Midbrain (tissue), 1 donor: ENCODE measurements at regions not wholly inside any gene's neighbourhood (a gene's known extent, or its start where the extent isn't known, plus 50 kb on each side); places are given as distances from the start of the nearest gene placed in this dataset.
"Not testable (repeated sequence)": the region's sequence is repeated elsewhere in the genome, so short reads cannot be mapped to it uniquely, and the experiment has no call there.

Experiments
- DNase-seq: peaks from one replicate; lab custom pipeline; 2025; lab: John Stamatoyannopoulos, UW

DNA sequence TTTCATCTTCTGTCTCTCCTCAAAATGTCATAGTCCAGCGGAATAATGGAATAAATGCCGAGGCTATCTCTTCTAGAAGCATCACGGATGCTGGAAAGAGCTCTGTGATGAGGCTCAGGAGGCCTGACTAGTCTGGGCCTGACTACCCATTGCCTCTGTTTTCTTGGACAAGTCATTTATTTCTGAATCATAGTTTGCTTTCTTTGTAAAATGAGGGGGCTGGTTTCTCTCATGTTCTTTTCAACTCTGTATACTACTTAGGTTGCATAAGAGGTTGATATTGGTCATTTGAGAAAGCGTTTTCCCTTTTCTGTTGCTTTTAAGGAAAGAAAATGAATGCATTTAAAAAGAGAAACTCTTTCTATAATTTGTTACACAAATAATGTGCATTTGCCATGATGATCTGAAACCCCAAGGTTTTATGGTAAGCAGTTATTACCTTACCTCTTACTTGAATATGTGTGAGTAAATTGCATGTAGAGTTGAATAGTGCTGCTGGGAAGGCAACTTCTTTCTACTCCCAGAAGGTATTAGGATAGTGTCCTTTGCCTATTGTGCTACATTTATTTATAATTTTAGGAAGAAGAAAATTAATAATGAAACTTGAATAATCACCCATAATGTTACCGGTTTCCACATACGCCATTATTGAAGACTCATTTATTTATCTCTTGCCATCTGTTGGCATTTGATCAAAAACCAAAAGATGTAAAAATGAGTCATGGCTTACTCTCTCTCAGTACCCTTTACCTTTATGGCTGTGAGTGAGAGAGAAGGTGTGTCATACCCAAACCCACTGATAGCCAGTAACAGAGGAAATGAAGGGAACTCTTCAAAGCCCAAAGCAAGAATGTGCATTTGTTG lies 179.1 kb downstream of the FASLG start:
- no peak for DNase-seq

DNA sequence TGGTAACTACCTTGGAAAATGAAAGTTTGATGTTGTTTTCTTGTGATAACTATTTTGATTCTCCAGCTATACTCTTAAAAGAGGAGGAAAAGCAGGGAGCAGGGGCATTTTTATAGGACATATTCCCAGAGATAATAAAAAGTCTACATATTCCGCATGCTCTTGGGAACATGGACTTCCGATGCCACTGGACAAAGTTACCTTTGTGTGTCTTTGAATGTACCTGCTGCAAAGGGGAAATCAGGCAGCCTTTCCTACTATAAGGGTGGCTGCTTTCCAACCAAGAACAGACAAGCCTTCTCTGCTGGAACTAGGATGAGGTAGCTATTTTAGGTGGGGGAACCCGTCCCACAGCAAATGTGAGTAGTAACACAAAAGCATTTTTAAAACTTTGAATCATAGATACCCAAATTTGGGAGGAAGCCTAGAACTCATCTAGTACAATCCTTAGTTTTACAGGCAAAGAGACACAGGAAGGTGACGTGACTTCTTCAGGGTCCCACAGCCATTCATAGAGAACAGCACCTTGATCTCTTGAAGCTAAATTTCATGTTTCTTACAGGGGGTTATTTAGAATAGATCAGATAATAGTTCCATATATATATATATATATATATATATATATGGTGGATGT lies 179.9 kb downstream of the FASLG start:
- no peak for DNase-seq

DNA sequence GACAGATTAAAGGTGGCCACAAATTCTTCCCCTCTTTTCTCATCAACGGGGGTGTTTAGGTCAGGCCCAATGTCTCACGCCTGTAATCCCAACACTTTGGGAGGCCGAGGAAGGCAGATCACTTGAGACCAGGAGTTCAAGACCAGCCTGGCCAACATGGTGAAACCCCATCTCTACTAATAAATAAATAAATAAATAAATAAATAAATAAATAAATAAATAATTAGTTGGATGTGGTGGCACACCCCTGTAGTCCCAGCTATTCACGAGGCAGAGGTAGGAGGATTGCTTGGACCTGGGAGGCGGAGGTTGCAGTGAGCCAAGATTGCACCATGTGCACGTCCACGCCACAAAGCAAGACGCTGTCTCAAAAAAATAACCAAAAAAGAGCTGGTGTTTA lies 180.7 kb downstream of the FASLG start:
- not testable (repeated sequence) for DNase-seq

DNA sequence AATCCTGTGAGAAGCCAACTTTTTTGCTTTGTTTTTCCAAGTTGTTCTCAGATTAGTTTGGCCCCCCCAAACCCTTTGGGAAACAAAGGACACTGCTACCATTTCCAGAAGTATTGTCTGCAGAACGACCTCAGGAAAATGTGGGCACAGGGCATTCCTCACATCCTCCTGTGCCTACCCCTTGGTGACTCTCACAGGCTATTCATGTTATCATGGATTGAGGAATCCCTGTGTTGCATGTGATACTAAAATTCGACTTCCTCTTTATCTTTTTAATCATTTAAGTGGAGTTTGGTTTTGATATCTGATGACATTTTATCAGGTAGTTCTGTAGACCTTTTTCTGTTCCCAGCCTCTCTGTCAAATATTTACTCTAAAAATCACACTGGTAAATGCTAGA lies 184.5 kb downstream of the FASLG start:
- DNase-seq = no peak

DNA sequence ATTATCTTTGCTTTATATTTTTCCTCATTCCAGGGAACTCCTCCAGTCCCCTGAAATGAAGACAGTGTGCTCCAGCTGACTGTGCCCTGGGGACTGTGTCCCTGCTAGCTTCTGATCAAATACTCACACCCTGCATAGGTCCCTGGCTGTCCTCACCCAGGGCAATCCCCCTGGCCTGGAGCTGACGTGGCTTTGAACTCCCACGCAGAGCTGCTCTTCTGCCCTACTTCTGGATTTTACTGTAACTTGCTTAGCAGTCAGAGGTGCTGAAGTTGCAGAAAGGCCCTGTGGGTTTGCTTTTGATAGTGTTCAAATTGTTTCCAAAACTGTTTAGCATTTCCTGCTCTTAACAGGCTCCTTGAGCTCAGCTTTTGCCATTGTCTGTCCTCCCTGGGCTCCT lies 186.5 kb downstream of the FASLG start:
- no peak for DNase-seq

DNA sequence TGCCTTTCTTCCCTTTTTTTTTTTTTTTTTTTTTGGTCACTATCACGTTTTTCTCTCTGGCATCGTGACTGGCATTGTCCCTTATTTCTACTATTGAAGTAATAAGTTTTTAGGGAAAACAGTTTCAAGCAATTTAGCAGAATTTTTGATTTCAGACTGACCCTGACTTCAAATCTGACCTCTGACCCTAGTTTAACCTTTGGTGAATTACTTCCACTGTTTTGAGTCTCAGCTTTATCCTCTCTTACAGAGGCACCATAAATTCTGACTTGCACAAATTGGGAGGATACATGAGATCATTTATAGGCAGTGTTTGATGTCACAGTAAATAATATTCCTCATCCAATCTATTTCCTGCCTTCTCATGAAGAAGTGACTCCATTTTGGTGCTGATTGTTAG lies 187.0 kb downstream of the FASLG start:
- no peak for DNase-seq

DNA sequence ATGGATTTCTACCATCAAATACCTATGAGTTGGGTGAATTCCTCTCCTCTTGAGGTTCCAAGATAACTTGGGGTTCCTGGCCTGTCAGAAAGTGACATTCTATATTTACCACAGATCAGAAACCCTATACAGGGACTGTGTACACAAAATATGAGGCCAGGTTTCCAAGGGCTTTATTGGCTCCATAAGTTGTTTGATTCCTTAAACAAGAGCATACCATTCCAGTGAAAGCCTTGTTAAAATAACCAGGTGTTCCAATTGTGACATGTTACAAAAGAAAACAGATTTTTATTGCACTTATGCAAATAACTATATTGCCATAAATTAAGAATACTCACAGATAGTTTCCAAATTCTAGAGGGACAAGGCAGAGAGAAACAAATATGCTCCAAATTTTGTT lies 188.9 kb downstream of the FASLG start:
- DNase-seq = not testable (repeated sequence)

DNA sequence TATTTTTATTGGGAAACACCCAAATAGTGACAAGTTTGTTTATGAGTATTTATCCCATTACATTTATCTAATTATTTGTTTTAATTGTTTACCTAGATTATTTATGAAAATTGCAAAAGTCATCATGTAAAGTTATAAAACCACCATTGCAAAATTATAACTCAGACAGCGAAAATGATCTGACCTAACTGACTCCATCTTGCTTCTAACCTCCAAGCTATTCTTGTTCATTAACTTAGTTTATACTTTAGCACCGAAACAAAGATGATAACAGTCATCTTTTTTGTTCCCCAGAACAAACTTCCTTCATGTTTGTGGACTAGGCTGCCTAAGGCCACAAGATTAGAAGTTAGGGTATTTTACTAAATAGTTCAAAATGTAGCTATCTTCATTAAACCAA lies 190.8 kb downstream of the FASLG start:
- no peak for DNase-seq

DNA sequence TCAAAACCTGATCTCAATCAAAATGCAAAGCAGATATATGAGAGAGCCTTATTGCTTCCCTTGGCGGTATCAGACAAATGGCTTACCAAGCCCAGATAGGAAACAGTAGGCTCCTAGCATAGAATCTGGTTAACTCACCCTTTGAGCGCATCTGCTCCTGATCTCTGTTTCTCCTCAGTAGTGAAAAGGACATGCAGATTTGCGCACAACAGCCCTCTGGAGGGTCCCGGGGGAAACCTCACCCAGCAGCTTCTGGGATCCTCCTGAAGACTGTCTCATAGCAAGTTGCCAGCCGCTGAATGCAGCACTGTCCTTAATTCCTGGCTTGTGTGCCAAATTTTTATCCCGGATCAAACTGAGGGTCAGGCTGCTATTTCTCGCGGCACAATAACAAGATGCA lies 192.2 kb downstream of the FASLG start:
- no peak for DNase-seq

DNA sequence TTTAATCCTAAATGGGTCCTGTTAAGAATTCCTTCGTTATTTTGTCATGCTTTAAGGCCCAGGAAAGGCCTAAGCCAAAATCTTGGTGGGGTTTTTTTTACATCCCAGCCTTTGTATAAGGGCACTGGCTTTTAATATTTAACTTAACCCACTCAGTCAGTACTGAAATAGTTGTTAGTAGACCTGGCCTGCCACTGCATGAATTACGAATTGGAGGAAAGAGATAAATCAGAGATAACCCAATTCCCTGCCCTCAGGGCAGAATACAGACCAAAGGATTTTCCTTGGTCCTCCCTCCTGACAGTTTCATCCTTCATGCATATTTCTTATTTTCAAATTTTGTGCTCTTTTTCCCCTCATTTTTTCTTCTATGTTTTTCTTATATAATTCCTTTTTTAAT lies 193.0 kb downstream of the FASLG start:
- no peak for DNase-seq

DNA sequence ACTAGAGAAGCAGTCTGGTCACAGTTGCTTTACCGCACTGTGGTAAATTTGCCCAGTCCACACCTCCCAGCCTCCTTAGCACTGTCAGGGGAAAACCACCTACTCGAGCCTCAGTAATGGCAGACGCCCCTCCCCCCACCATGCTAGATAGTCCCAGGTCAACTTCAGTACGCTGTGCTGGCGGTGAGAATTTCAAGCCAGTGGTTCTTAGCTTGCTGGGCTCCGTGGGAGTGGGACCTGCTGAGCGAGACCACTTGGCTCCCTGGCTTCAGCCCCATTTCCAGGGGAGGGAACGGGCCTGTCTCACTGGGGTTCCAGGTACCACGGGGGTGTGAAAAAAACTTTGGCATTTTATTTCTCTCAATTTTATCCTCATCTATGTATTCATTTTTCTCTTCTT lies 194.8 kb downstream of the TNFSF18 start:
- not testable (repeated sequence) for DNase-seq

DNA sequence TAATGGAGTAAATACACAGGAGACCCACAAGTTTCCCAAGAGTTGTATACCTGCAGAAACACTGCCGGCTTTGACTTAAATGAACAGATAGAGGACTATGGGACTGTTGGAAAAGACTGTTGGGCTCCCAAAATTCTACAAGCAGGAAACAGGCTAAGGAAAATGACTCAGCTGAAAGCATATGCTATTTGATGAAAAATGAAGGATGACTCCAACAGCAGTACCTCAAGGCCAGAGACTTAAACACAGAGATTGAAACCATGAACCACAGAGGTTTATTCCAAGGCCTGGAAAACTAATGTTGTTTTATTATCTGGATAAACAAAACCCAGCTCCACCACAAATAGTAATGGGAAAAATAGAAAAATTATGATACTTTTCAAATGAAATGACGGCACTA lies 187.7 kb downstream of the TNFSF18 start:
- DNase-seq = no peak

DNA sequence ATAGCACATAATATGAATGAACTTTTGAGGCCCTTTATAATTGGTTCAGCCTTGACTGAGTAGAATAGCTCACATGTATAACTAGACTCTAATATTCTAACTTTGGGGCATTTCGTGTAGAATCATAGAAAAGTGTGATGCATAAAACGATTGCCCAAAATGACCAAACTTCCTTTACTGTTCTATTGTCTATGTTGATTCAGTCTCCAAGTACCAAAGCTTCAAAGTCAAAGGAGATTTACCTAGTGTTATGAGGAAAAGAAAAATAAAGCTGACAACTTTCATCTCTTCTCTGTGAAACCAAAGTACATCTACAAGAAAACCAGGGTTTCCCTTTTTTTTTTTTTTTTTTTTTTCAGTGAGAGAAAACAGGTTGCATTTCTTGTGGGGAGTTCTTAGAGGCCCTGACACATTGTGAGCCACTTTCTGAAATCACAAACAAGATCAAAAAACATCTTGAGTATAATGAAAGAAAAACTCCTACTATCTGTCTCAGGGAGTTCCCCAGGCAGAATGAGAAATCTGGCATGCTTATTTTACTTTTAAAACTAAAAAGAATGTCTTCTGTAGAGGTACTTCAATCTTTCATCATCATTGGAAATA lies 183.4 kb downstream of the TNFSF18 start:
- DNase-seq = no peak

DNA sequence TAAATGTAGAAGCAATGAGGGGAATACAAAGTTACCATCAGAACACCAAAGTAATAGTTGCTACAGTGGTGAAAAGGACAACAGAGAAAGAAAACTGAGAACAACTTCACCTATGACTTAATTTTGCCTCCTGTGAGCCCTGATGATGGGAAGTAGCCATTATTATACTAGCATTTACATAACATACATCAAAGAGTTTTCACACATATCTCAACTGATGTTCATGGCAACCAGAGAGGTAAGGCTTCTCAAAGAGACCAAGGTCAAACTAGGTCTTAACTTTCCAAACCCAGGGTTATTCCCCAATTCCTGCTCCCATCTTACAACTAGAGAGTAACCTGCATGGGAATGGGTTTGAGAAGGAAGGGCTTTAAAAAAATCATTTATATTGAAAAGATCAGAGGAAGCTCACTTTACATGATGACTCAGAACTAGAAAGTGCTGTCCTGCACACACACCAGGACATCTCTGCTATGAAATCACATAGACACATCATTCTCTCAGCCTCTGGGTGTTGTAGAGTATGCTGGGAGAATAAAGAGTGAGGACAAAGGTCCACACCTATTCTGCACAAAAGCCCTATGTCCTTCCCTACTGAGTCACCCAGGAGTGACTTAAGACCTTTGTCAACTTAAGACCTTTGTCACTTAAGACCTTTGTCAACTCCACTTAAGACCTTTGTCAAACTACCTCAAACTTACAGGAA lies 179.7 kb downstream of the TNFSF18 start:
- DNase-seq = no peak

DNA sequence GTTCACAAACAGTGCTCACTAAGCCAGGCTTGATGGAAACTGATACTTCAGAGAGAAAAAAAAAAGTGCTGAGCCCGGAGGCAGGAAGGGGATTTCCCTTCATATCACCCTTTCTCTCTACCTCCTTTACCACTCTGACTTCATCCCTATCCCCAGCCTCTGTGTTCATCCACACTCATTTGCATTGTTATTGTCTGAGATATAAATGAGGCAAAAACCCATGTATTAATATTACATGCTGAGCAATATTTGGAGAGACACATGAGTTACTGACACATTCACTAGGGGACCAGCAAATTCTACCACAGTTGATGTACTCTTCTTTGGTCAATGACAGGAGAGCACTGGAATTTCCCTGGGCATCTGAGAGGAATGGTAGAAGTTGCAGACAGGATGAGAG lies 175.8 kb downstream of the TNFSF18 start:
- no peak for DNase-seq

DNA sequence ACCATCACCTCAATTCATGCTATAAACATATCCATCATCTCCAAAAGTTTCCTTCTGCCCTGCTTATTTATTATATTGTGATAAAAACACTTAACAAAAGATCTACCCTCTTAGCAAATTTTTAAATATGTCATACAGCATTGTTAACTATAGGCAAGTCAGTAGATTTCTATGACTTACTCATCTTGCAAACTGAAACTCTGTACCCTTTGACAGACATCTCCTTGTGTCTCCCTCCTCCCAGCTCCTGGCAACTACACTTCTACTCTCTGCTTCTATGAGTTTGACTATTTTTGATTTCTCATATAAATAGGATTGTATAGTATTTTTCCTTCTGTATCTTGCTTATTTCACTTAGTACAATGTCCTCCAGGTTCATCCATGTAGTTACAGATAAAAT lies 174.8 kb downstream of the TNFSF18 start:
- no peak for DNase-seq

DNA sequence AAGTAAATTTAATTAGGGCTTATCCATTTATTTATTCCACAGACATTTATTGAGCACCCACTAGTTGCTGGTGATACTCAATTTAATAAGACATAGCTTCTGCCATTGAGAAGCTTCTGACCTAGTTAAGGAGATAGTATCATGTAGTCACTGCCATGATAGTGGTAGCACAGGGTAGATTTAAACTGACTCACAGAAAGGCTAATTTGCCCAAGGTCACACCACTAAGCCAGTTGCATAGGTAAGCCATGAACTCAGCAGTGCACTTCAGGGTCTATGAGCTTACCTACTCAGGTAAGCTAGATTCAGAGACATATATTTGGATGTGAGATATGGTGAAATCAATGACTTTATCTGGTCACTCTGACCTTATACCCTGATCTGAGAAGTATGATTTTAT lies 168.4 kb downstream of the TNFSF18 start:
- no peak for DNase-seq

DNA sequence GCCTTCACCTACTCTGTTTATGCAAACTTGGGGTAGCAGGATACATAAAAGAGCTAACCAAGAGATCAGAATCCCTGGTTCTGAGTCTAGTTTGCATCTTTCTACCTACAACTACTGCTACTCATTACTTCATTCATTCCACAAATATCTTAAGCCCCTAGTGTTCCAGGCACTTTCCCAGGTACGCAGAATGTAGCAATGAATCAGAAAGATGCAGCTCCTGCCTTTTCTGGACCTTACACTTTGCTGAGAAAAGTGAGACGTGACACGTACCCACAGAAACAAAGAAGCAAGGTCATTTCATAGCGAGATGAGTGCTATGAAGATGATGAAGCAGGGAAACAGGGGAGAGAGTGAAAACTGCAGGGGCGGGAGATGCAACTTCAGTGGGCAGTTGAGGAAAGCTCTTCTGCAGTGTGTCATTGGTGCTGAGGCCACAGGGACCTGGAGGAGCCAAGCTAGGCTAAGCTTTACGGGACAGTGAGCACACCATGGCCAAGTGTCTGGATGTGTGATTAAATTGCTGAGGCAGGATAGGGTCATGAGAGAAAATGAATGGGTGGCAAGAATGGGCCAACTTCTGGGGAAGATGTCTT lies 167.9 kb downstream of the TNFSF18 start:
- DNase-seq = no peak

DNA sequence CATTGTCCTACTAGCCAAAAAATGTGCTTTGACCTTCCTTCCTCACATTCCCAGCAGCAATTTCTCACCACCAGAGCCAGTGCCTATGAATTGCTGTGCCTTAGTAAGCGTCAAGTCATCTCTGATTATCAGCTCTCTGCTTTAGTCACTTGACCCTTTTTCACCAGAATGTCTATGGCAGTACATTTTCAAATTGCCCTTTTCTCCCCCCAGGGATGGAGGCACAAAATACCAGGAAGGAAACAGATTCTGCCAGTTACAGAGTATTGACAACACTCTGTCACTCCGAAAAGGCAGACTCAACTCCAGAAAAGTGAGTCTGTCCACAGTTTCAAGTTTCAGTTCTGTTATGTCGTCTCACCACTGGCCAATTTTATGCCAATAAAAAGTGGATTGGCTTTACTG lies 167.4 kb downstream of the TNFSF18 start:
- DNase-seq = no peak

DNA sequence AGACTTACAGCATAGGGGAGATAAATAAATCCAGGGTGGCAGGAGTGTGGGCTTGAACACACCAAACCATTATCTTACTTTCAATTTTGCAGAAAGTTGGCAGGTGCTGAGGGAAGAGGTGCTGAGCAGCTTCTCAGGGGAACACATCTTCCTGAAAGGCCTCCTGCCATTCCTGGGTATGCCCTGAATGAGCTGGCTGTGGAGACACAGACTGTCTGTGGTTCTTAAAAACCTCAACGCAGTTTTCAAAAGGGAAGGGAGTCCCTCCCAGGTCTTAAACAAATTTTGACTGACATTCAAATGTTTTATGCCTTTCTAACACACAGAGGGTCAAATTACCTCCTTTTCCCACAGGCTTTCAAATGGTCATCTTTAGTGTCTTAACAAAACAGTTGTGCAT lies 166.9 kb downstream of the TNFSF18 start:
- no peak for DNase-seq

DNA sequence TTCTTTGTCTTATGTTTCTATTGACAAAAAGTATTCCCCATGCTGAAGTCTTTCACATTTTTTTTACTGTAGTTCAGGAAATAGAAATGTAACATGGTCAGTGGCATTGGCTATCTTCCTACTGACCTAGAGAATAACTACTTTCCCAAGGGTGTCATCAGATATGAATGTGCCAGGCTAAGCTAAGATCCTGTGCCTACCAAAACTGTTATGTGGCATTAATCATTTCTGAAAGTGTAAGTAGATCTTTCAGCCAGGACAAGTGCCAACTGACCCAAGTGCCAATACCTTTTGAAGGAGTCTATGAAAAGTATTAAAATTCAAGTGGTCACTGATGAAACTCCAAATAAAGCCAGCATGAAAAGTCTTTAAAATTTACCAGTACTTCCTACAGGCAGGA lies 165.3 kb downstream of the TNFSF18 start:
- no peak for DNase-seq

DNA sequence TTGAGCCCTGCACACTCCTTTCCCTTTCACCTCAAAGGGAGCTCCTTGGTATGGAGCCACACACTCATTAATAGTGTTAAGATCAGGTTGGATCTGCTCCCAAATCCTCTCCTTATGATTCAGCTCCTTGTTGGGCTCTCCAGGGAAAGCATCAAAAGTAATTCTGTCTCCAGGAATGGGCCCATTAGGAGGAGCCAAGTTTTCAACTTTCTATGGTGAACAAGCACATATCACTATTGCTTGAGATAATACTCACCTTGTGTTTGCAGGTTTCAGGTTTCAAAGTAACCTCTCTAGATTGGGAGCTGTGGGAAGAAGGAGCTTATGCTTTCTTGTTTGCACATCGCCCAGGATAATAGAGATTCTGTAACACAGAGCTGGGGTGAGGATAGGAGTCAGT lies 164.8 kb downstream of the TNFSF18 start:
- DNase-seq = no peak
